Left renal cortex interstitium (tissue), 4 donors: ENCODE measurements at regions not wholly inside any gene's neighbourhood (a gene's known extent, or its start where the extent isn't known, plus 50 kb on each side); places are given as distances from the start of the nearest gene placed in this dataset.

Experiments
- DNase-seq, 4 donors: peaks; one replicate each; pipeline ENCODE4 v3.0.0-alpha.2; 2013; ENCODE audit warnings: low read depth in 4 of 4, low spot score in 2 of 4, missing footprints in 1 of 4

DNA sequence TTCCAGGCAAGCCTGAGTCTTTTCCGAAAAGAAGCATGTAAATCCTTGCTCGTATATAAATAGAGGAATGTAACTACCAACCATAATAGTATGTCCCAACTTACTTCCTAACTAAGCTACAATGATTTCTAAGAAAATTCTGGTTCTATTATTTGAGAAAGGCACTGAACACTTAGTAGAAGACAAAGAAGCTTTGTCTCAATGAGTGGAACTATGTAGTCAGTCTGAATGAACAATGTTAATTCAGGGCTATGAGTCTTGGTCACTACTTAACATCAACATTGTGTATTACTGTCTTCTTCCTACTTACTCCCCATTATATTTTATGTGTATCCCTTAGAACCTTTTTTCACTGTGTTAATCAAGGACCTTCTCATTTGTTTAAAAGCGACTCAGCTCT is 206.0 kb downstream of the CYB561 start:
- DNase-seq: no peak

DNA sequence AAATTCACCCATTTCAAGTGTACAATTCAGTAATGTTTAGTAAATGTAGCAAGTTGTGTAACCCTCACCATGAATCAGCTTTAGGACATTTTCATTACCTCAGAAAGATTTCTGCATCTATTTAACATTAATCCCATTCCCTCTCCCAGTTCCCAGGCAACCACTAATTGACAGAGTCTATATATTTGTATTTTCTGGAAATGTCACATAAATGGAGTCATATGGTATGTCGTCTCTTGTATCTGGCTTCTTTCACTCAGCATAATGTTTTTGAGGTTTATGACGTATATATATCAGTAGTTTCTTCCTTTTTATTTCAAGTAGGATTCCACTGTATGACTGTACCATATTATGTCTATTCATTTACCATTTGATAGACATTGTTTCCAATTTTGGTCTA is 199.8 kb downstream of the CYB561 start:
- no peak for DNase-seq

DNA sequence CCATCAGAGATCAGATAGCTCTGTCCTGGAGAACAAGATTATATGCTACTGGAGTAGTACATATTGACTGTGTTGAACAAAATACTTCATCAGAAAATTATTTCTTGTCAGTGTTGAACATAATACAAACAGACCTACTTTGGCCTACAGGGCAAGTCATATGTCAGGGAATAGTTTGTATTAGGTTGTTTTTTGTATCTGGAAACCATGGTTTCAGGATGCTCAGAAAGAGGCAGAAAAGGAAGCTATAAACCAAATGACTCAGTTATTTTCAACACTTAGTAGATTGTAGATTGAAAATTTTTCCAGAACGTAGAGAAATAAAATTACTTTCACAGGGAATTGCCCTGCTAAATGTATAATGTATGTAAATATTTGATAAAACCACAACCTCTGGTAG is 198.4 kb downstream of the CYB561 start:
- DNase-seq: no peak

DNA sequence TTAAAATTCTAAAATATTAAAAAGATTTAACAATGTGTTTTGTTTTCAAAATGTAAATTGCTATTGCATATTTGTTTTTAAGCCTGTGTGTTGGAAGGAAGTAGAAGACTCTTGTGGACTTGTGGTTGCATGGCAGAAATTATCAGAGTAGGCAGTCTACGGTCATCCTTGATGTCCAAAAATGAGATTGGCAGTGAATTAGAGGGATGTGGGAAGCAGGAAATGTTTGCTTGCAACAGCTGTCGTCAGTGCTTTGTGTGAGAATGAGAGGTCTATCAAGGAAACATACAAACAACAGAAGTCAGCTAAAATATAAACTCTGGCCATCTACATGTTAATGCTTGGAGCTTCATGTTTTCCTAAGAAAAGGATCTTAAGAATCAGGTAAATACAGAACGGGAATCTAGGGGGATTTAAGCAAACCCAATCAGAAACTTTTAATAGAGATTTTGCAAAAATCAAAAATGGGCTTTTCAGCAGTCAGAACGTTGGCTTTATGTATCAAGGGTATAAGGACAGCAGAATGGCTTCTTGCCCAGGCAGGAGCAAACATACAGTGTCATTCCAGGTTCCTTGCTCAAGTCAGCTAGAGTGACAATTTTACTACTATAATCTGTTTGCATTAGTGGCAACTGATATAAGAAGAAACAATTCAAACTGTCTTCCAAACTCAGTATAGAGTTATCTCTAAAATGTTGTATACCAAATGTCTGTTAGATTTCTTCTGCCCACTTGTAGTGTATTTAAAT is 196.7 kb downstream of the CYB561 start:
- DNase-seq: peak in 1 of 4 donors; percentile 2

DNA sequence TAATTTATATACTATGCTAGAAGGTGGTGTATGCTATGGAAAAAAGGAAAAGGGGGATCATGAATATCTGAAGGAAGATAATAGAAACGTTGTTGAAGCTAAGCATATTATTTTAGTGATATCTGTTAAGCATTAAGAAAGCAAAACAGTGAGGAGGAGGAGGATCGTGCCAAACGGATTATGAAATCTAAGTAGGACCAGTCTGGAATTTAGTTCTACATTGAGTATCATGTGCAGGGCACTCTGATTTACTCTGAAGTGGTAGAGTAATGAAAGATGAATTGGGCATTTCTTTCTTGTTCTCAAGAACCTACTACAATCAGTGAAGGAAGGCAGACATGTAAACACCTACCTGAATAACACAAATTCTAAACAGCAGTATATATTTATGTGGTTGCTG is 195.3 kb downstream of the CYB561 start:
- no peak for DNase-seq

DNA sequence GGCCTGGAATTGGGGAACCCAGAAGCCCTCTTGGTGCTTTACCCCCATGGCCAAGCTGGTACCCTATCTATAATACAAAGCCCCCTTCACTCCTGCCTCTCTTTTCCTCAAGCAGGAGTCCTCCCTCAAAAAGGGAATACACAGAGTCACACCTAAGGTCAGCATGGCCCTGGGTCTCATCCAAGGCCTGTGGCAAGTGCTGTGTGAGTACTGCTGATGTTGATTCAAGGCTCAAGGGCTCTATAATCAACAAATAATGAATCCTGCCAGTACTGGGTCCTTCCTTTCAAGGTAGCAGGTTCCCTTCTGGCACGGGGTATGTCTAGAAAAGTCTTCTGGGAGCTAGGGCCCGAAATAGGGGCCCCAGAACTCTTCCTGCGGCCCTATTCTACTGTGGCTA is 187.3 kb downstream of the CYB561 start:
- no peak for DNase-seq

DNA sequence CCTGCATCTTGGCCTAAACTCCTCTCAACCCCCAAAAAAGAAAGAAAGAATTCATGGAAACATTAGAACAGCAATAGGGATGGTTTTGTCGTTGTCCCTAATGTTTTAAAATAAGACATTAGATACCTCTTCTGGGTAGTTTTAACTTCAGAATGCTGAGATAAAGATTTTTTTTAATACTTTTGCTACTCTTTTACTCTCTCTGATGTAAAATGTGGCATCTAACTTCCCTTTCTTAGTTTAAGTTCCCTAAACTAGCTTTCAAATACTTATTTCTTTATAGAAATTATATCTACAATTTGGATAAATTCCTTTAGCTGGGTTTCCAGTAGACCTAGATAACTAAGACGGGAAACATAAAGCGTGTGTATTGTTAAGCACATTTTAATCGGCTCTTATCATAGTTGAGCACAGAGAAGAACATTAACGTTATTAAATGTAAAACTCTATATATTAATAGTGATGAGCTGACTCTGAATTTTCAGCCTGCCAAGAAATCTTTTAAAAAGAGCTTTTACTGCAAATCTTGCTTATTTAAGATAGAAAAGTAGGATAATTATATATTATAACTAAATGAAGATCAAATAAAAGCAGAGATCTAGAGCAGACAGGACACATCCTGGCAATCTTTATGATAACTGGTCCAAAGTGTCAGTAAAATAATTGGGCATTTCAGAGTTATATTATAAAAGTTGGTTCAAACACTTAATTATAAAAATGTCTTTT is 183.2 kb downstream of the CYB561 start:
- no peak for DNase-seq

DNA sequence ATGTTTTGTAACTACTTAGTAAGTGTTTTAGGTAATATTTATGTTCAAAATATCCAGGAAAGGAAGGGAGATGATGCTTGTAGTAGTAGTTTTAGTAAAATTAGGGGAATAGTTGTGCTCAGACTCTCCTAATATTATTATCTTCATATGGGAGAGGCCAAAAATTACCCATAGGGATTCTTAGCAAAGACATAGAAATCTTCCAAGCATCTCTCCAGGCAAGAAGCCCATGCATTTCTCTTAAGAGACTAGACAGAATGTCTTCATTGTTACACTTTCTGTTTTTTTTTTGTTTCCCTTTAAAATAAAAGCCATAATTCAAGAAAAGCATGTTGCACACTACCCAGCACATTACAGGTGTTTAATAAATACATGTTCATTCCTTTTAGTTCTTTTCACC is 180.6 kb downstream of the CYB561 start:
- DNase-seq: no peak

DNA sequence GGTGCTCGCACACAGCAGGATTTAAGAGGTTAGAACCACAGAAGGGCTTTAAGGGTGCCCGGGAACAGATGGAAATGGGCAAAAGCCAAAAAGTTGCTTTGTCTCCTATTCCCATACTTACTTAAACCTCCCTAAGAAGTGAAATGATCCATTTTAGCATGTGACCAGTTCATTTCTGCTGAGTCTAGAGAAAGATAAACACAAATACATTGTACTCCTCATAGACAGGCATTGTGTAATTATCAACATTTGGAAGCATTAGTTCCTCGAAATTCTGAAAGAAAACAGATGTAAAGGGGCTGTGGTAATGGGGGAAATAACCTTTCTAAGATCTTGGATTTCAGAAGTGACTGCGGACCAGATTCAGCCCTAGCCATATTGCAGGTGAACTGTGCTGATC is 178.3 kb downstream of the CYB561 start:
- DNase-seq: no peak

DNA sequence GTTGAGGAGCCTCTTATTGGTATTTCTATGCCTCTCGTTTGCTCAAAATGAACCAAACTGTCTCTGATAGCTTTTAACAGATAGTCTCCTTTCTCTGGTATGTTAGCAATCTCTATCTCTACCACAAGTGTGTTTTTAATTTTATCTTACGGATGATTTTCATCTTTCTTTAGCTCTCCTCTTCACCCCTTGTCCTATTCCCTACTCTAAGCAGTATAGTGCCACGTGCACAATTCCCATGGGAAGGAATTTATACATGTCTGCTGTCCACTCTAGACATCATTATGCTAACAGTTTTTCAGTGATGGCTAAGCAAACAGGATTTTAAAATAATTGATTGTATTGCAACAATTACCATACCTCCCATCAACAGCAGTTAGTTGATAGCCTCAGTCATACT is 177.3 kb downstream of the CYB561 start:
- DNase-seq: no peak

DNA sequence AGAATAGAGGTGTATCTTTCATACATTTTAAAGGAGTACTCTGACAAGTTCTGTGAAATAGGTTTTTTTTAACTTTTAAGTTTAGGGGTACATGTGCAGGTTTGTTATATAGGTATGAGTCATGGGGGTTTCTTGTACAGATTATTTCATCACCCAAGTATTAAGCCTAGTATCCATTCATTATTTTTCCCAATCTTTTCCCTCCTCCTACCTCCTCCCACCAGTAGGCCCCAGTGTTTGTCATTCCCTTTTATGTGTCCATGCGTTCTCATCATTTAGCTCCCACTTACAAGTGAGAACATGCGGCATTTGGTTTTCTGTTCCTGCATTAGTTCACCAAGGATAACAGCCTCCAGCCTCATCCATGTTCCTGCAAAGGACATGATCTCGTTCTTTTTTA is 175.5 kb downstream of the CYB561 start:
- DNase-seq: no peak

DNA sequence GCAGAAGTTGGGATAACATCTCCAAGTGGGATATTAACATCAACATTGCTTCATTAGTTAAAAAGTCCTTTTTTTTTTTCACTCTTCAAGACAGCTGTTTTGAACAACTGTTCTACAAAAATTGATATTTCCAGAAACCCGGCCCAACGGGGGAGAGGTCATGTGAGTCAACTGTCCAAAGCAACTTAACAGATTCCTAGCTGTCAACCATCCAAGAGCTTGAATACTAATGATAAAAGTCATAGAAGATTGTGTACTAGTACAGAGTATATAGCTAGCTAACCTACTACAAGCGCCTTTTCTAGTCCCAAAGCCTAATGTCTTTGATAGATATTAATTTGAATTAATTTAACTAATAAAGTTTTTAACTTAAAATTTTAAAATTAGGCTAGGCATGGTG is 172.0 kb downstream of the CYB561 start:
- DNase-seq: no peak

DNA sequence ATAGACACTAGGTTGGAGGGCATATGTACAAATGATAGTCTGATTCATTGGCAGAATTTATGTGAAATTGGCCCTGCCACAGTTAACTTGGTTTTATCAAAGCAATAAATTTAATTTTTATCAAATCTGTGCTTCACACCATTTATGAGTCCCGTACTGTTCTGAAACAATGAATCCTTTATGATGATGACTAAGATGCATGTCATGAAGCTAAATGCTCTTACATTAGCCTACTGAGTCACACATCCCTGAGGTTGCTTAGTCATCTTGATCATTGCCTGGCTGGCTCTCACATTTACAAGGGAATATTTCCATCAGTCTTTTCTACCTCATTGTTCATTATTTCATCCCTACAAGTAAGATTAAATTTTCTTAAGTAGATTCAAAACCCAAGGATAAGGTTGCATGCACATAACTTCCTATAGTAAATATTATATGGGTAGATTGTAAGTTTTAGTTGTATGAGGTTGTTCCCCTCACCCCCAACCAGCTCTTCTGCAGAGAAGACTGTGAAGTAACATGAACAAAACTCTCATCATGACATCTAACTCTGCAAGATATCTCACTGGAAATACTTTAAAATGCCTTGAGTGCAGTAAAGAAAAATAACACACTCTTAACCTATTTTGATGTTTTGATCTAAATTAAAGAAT is 170.7 kb downstream of the CYB561 start:
- no peak for DNase-seq

DNA sequence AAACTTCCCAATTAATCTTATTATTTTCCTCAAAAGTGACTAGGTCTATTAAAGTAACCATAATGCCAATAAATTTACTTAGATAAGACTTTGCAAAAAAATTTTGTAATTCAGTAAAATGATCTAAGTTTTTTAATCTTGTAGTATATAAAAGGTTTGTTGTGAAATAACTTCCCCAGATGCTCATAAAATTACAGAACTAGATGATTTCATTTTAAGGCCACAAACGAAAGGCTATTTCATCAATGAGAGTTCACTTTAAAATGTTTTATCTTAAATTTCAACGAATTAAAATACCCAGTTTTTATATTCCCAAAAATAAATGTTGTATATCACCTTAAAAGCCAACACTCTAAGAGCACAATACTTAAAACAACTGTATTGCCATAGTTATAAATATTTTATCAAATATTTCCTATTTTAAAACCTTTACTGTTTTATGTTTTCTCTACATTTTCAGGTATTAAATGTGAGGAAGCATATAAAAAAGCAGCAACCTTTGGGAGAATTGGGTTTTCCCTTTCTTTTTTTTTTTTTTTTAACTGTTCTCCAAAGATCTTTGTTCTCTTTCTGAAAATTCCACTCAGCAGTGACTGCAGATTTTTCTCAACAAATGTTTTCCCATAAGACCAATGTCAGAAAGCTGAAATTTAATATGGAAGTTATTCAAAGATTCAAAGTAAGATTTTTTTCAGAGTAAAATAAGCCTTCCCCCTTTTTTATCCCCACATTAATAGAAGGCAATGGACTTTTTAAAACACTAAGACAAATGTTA is 169.9 kb downstream of the CYB561 start:
- DNase-seq: no peak

DNA sequence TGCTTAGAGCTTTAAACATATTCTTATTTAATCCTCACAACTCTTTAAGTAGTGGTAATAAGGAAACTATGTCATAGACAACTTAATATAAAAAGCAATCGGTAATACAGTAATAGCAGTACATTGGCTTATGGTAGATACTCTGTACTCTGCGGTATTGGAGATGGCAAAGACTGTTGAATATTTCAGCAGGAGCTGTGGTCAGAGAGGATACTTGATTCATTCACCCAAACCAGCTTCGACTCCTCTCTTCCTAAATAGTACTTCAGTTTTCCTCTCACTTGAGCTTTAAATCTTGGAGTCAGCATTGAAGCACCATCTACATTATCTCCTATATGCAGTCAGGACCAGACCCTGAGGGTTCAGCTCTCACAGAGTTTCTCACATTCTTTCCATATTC is 169.3 kb downstream of the CYB561 start:
- no peak for DNase-seq

DNA sequence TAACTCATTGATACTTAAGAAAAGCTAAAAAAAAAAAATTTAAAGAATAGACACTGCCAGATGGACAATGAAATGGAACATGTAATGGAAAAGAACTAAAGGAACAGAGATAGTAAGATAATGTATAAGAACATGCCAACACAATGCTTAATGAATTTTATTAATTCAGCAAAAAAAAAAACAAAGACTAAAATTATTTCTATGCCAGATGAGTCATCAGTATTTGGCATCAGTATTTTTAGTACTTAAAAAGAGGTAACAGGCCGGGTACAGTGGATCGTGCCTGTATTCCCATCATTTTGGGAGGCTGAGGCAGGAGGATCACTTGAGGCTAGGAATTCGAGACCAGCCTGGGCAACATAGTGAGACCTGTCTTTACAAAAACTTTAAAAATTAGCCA is 168.5 kb downstream of the CYB561 start:
- DNase-seq: no peak

DNA sequence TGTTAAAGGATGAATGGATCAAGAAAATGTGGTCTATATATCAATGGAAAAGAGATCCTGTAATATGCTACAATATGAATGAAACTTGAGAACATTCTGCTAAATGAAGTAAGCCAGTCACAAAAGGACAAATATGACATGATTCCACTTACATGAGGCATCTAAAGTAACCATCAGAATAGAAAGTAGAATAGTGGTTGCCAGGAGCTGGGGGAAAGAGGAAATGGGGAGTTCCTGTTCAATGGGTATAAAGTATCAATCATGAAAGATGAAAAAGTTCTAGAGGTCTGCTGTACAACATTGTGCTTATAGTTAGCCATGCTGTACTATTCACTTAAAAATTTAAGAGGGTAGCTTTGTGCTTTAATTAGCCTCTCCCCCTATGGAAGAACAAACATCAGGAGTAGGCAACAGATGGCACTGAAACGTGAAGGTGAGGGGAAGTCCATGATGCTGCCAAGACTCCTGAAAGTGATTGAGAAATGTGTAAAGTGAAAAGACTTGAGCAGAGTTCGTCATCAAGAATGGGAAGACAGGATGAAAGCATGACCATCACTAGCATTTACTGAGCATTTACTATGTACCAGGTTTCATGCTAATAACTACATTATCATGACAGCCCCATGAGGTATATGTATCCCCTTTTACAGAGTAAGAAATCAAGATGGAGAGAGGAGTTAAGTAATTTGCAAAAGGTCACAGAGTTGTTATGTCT is 167.2 kb downstream of the CYB561 start:
- no peak for DNase-seq

DNA sequence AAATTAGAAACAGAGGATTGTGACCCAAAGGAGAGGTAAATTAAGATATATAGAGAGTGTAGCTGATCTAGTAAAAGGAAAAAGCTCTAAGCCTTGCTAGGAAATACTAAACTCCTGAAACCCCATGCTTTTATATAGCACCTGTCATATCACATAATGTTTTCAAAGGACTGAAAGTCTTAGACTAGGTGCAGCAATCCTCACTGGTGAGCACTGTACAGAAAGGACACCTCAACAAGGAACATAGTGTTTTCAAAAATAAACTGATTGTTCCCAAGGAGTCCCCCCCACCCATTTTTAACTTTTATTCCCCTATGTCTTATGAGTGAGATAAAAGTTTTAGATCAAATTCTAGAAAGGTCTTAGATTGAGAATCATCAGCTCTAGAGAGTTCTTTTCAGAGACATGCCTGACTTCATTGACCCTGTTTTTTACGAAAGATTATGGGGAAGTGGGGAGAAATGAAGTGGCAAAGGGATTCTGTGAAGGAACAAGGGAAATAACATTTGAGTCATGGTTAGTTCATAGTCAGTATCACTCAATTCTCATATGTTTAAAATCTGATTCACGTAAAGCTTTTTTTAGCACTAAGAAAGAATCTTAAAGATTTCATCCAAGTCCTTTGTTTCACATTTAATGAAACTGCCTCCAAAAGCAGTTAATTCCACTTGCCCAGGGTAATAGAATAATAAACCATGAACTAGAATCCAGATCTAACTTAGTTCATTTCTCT is 166.4 kb downstream of the CYB561 start:
- DNase-seq: no peak

DNA sequence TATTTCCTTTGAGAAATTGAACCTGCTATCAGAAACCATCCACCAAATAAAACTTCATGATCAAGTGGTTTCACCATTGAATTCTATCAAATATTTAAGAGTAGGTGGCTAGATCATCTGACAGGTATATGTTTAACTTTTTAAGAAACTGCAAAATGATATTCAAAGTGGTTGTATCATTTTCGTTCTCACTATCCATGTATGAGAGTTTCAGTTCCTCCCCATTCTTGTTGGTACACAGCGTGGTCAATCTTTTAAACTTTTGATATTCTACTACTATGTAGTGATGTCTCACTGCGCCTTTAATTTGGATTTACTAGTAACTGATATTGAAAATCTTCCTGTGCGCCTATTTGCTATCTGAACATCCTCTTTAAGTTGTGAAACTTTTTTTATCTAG is 163.7 kb downstream of the CYB561 start:
- DNase-seq: no peak

DNA sequence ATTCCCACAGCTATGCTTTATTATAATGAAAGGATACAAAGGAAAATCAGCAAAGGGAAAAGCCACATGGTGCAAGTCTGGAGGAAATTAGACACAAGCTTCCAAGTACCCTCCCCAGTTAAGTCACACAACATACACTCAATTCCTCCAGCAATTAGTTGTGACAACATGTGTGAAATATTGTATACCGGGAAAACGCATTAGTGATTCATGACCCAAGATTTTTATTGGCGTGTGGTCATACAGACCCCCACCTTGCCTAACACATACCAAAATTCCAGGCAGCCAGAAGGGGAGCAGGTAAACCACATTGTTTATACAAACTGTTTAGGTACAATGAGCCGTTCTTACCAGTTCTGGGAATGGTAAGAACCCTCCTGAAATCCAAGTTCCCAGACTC is 160.6 kb downstream of the CYB561 start:
- DNase-seq: no peak
